Stimulated activated CD4-positive, alpha-beta T cell treated with anti-CD3 and anti-CD28 coated beads, Interleukin-4, amount 100 ng/mL, for 48 hours (primary cell): ENCODE measurements at regions not wholly inside any gene's neighbourhood (a gene's known extent, or its start where the extent isn't known, plus 50 kb on each side); places are given as distances from the start of the nearest gene placed in this dataset.
A peak's percentile ranks its signal among the peaks of the same experiment; 100 is the strongest.
"Not testable (repeated sequence)": the region's sequence is repeated elsewhere in the genome, so short reads cannot be mapped to it uniquely, and the experiment has no call there.

Experiments used
- DNase-seq, 2 donors: peaks; one replicate each; pipeline ENCODE4 v3.0.0-alpha.2; 2020; ENCODE audit warnings: low read depth in 2 of 2

- not testable (repeated sequence) for DNase-seq
Measured at GRCh38 chr21:6483645-6484044, 4037.7 kb upstream of the TPTE start.

DNA sequence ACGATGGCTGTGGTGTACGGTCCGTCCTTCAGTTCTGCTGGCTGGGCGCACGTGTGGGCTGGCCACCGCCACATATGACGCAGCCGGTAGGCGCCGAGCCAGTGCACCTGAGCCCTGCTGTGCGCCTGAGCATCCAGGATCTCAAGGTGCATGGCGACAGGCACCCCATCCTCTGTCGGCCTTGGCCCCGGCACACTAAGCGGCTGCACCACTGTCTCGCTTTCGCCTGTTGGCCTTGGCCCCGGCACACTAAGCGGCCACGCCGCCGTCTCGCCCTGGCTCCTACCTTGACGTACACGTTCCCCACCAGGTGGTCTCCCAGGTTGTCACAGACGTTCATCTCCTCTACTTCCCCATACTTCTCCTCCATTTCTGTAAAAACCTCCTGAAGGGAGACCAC is 4034.6 kb upstream of the TPTE start:
- not testable (repeated sequence) for DNase-seq

- not testable (repeated sequence) for DNase-seq
Measured at GRCh38 chr21:6492691-6493090, 4028.7 kb upstream of the TPTE start.

- DNase-seq, result not testable (repeated sequence)
Measured at GRCh38 chr21:6493957-6494356, 4027.4 kb upstream of the TPTE start.

- not testable (repeated sequence) for DNase-seq
Measured at GRCh38 chr21:6496356-6496755, 4025.0 kb upstream of the TPTE start.

DNA sequence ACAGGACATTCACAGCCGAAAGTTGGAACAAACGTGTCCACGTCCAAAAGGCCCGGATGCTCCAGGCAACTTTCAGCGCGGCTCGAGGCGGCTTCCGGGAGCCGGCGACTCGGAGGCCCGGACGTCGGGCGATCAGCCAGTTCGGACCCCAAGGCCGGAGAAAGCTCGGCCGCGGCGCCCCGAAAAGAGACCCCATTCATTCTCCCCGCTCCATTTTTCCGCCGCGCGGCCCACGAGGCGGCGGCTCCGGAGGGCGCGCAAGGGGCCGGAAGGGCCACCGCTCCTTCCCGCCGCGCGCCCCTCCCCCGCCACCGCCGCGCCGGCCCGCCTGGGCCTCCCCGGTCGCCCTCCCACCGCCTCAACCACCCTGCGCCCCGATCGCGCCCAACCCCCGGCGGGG is 4022.7 kb upstream of the TPTE start:
- not testable (repeated sequence) for DNase-seq

DNA sequence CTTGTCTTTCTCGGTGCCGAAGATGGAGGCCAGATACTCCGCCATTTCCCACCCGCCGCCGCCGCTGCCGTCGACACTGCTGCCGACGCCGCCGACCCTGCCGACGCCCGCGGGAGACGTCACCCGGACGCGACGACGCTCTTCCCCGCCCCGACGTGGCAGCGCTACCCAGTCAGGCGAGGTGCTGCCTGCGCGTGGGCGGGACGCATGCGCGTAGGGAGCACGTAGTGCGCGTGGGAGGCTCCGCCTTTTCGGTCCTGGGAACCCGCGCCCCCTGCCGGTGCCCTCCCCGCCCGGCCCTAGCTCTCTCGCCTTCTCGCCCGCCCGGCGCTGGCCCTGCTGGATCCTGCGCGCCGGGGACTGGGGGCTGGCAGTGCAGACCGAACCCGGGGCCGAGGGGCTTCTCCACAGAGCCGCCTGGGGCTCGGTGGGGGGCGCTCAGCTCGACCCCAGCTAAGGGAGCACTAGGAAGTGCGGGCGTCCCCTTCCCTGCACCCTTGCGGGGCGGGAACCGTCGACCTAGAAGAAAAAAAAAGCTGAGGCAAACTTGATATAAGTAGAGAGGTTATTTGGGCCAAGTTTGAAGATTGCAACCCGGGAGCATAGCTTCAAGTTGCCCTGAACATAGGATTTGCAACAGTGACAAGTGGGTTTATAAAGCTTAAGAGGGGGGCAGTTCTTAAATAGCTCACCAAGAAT is 4022.1 kb upstream of the TPTE start:
- DNase-seq, result peak in 1 of 2 donors; percentile 43

DNA sequence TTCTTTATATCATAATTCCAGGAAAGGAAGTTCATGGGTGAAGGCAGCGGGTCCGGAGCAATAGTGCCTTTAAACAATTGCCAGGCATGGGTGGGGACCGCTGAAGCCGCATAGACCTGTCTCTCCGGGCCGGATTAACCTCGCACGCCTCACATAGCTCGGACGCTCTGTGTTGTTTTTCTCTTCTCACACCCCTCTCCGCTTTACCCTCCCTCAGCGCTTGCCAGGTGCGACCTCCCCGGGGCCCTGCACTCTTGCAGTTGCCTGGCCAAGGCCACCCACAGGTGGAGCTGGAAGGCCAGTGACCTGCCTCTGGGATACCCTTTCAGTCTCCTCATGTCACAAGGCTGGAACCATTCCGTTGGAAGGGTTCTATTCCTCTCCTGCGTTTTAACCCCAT is 4021.5 kb upstream of the TPTE start:
- not testable (repeated sequence) for DNase-seq

GRCh38 chr21:6500681-6501080 is 4020.7 kb upstream of the TPTE start:
- not testable (repeated sequence) for DNase-seq

DNA sequence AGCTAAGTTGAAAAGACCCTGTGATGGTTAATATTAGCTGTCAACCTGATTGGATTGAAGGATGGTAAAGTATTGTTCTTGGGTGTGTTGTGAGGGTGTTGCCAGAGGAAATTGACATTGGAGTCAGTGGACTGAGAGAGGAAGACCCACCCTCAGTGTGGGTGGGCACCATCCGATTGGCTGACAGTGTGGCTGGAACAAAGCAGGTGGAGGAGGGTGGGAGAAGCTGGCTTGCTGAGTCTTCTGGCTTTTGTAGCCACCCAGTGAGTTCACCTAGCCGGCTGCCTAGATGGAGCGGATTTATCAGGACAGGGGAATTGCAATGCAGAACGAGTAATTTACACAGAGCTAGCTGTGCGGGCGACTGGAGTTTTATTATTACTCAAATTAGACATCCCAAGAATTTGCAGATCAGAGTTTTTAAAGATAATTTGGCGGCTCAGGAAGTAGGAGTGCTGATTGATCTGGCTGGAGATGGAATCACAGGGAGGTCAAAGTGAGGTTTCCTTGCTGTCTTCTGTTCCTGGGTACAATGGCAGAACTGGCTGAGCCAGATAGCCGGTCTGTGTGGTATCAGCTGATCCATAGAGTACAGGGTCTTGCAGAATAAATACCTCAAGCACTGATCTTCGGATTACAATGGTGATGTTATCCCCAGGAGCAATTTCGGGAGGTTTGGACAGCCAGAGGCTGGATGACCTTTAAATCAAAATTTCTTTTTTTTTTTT is 4015.1 kb upstream of the TPTE start:
- DNase-seq, result not testable (repeated sequence)

GRCh38 chr21:6507632-6508031 is 4013.8 kb upstream of the TPTE start:
- DNase-seq, result not testable (repeated sequence)

DNA sequence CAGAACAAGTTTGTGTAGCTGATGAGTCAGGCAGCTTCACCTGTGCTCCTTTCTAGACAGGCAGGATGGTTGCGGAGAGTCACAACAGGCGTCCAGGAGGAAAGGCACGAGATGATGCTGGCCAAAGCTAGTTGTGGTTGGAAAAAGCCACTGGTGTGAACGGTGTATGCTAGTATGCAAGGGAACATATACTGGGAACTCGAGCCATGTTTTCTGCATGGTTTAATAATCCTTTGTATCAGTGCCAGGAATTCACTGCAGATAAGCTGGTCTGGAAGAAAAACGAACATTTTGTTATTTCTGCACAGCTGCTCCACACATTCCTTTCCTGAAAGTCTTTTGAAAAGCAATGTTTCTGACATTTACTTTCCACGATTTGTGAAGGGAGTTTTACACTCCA is 3999.6 kb upstream of the TPTE start:
- not testable (repeated sequence) for DNase-seq

GRCh38 chr21:6526213-6526612 is 3995.2 kb upstream of the TPTE start:
- DNase-seq, result not testable (repeated sequence)

DNA sequence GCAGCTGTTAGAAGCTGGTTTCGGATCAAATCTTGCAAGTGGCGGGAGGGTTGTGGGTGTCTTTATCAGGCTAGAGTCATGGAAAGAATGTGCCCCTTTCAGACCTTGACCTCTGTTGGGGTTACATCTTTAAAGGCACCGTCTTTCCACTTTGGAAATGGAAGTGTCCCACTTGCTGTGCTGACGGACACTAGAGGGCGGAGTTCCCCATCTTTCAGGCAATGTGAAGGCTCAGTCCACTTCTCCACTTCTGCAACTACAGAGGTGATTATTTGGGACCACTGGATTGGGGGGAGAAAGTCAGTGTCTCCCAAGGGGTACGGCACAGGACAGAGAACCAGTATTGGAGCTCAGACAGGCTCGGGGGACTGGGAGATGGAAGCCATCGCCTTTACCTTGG is 3990.7 kb upstream of the TPTE start:
- not testable (repeated sequence) for DNase-seq

DNA sequence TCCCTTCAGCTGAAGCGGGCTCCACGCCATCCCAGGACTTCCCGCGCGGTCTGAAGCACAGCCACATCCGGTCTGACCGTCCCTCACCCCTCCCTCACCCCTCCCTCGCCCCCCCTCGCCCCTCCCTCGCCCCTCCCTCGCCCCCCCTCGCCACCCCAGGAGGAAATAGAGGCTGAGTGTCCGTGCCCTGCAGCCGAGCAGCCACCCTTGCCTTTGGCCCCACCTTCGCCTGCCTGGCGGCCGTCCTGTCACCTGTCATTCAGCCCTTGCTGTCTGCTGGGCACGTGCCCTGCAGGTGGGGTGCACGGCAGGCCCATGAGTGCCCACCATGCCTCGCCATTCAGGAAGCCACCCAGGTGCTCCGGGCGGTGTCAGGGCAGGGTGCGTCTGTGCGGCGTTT is 3988.1 kb upstream of the TPTE start:
- DNase-seq, result not testable (repeated sequence)

- not testable (repeated sequence) for DNase-seq
Measured at GRCh38 chr21:6538320-6538719, 3983.1 kb upstream of the TPTE start.

- not testable (repeated sequence) for DNase-seq
Measured at GRCh38 chr21:6539688-6540087, 3981.7 kb upstream of the TPTE start.

DNA sequence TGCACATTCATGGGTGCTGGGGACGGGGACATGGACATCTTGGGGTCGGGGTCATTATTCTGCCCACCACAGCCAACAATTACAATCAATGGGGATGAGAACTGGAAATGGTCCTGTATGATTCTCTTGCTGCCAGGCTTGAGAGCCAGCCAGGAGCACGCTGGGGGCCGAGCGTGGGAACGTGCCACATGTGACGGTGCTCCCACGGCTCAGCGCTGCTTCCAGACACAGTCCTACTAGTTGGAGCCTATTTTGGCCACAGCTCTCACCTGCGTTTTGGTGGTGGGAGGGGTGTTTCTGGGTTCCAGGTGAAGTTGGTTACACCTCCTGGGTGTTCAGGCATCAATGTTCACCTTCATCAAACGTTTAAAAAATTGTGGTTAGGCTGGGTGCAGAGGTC is 3980.3 kb upstream of the TPTE start:
- not testable (repeated sequence) for DNase-seq

DNA sequence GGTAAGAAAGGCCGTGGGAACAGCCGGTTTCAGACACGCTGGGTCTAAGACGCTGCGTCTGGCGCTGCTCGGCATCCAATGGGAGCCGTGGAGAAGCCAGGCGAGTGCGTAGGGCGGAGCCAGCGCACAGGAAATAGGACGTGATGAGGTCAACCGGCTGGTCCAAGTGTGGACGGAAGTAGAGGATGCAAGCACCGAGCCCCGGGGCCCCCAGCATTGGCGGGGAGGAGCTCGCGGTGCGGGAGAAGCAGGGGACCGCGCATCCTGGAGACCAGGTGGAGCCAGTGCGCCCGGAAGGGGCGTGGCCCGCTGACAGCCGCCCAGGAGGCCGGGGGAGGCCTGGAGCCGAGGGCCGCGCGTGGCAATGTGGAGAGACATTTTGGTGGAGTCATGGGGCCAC is 3976.1 kb upstream of the TPTE start:
- DNase-seq, result not testable (repeated sequence)

- not testable (repeated sequence) for DNase-seq
Measured at GRCh38 chr21:6551045-6551444, 3970.3 kb upstream of the TPTE start.

DNA sequence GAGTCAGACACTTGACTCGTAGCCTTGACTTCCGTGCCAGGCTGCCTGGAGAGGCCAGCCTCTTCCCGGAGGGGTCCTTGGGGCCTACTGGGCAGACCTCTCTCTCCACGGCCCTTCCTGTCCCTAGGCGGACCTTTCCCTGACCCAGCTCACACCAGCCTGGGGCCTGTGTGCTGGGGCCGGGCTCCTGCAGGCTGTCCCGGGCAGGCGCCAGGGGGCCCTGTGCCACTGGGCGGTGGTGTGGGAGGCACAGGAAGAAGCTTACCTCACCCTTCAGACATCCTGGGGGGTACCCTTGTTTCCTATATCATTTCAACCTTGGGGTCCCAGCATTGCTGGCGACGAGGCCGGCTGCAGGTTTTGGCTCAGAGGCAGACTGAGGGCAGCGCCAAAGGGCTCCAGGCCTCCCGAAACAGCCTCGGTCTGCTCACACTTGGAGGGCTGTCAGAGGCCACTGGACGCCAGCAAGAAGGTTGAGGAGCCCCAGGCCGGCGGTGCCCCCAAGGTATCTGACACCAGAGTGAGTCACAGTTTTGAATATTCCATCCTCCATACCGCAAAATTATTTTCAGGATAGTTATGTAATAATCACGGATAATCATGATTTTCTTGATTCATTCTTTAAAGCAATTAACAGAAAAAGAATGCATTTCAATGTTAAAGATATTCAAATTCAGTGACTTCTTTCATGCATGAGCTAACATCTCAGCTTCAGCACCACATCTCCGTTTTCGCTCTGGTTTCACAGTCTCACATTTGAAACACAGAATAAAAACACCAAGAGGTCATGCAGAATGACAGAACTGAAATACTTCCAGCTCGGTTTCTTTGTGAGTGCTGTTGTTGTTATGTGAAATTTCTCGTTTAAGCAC is 3967.6 kb upstream of the TPTE start:
- DNase-seq, result not testable (repeated sequence)

GRCh38 chr21:6554377-6554864 is 3967.0 kb upstream of the TPTE start:
- not testable (repeated sequence) for DNase-seq
